NCI-H2107 treated with DMSO at 0.1 percent for 48 hours (cell line): ENCODE measurements at regions not wholly inside any gene's neighbourhood (a gene's known extent, or its start where the extent isn't known, plus 50 kb on each side); places are given as distances from the start of the nearest gene placed in this dataset.

Experiments
- DNase-seq: peaks from one replicate; lab custom pipeline; 2025; ENCODE audit not compliant: unreplicated experiment; lab: John Stamatoyannopoulos, UW

GRCh38 chr3:76582098-76582497 is 457.8 kb upstream of the ROBO2 start:
- DNase-seq = no peak

- no peak for DNase-seq
Observed at GRCh38 chr3:76582632-76583378, 457.1 kb upstream of the ROBO2 start.

GRCh38 chr3:76585794-76586392 is 454.0 kb upstream of the ROBO2 start:
- no peak for DNase-seq

GRCh38 chr3:76586471-76586870 is 453.4 kb upstream of the ROBO2 start:
- no peak for DNase-seq

- no peak for DNase-seq
Observed at GRCh38 chr3:76610150-76610549, 429.7 kb upstream of the ROBO2 start.

- no peak for DNase-seq
Observed at GRCh38 chr3:76615719-76616118, 424.2 kb upstream of the ROBO2 start.

- no peak for DNase-seq
Observed at GRCh38 chr3:76624164-76624563, 415.7 kb upstream of the ROBO2 start.

GRCh38 chr3:76627236-76627635 is 412.7 kb upstream of the ROBO2 start:
- DNase-seq = no peak

- no peak for DNase-seq
Observed at GRCh38 chr3:76631251-76631650, 408.6 kb upstream of the ROBO2 start.

- DNase-seq = no peak
Observed at GRCh38 chr3:76638006-76638405, 401.9 kb upstream of the ROBO2 start.

- no peak for DNase-seq
Observed at GRCh38 chr3:76643623-76644304, 396.1 kb upstream of the ROBO2 start.

- no peak for DNase-seq
Observed at GRCh38 chr3:76644305-76644675, 395.6 kb upstream of the ROBO2 start.

- DNase-seq = no peak
Observed at GRCh38 chr3:76645724-76646123, 394.2 kb upstream of the ROBO2 start.

- no peak for DNase-seq
Observed at GRCh38 chr3:76646921-76647562, 392.9 kb upstream of the ROBO2 start.

GRCh38 chr3:76651784-76652183 is 388.1 kb upstream of the ROBO2 start:
- no peak for DNase-seq

GRCh38 chr3:76652524-76652923 is 387.4 kb upstream of the ROBO2 start:
- no peak for DNase-seq

GRCh38 chr3:76653640-76654251 is 386.2 kb upstream of the ROBO2 start:
- DNase-seq = no peak

- no peak for DNase-seq
Observed at GRCh38 chr3:76656531-76657070, 383.3 kb upstream of the ROBO2 start.

GRCh38 chr3:76657909-76658308 is 382.0 kb upstream of the ROBO2 start:
- no peak for DNase-seq

GRCh38 chr3:76661527-76662250 is 378.2 kb upstream of the ROBO2 start:
- no peak for DNase-seq
